ENCODE measurements at regions not wholly inside any gene's neighbourhood (a gene's known extent, or its start where the extent isn't known, plus 50 kb on each side); places are given as distances from the start of the nearest gene placed in this dataset.

DNA sequence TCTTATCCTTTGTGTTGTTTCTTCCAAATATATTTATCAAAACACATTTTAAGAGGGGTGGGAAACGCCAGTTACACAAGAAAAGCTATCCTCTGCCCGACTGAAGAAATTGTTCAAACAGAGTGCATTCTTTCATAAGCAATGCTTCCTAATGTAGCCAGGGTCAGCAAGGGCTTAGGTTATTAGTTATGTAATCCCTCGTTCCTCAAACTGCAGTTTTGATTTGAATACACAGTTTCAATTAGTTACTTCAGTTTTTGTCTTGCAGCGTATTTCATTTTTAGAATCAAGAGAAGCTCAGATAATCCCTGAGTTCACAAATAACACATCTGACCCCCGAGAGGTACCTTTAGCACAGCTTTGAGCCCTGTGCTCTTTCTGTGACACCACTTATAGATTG lies 141.7 kb upstream of the NRIP1 start:
- H3K4me3 ChIP-seq = no peak overlapping the region
- H3K27ac ChIP-seq = peak overlapping the region in 1 of 2 donors; percentile 6
- TF ChIP-seq, protein P1, sequence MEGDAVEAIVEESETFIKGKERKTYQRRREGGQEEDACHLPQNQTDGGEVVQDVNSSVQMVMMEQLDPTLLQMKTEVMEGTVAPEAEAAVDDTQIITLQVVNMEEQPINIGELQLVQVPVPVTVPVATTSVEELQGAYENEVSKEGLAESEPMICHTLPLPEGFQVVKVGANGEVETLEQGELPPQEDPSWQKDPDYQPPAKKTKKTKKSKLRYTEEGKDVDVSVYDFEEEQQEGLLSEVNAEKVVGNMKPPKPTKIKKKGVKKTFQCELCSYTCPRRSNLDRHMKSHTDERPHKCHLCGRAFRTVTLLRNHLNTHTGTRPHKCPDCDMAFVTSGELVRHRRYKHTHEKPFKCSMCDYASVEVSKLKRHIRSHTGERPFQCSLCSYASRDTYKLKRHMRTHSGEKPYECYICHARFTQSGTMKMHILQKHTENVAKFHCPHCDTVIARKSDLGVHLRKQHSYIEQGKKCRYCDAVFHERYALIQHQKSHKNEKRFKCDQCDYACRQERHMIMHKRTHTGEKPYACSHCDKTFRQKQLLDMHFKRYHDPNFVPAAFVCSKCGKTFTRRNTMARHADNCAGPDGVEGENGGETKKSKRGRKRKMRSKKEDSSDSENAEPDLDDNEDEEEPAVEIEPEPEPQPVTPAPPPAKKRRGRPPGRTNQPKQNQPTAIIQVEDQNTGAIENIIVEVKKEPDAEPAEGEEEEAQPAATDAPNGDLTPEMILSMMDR (IDR thresholded peaks at IDR 0.05) = no peak
- no peak for DNase-seq (ENCODE audit: low spot score)

DNA sequence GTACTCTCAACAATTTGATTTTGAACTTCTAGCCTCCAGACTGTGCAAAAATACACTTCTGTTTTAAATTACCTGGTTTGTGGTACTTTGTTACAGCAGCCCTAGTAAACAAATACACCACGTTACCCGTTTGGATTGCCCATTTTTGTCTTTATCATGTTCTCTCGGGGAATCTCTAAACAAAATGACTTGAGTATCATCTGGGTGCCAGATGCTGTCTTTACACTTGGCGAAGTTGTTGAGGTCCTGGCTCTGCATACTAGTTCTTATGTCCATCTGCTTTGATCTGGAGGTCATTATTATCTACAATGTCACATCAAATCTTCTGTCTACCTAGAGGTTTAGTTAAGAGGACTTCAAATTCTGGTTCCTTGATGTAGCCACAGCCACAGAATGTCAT lies 142.4 kb upstream of the NRIP1 start:
- TF ChIP-seq, protein P1 (IDR thresholded peaks at IDR 0.05) = no peak
- Histone ChIP-seq H3K4me3 (no peak overlapping the region), H3K27ac (no peak overlapping the region)
- no peak for DNase-seq (ENCODE audit: low spot score)

DNA sequence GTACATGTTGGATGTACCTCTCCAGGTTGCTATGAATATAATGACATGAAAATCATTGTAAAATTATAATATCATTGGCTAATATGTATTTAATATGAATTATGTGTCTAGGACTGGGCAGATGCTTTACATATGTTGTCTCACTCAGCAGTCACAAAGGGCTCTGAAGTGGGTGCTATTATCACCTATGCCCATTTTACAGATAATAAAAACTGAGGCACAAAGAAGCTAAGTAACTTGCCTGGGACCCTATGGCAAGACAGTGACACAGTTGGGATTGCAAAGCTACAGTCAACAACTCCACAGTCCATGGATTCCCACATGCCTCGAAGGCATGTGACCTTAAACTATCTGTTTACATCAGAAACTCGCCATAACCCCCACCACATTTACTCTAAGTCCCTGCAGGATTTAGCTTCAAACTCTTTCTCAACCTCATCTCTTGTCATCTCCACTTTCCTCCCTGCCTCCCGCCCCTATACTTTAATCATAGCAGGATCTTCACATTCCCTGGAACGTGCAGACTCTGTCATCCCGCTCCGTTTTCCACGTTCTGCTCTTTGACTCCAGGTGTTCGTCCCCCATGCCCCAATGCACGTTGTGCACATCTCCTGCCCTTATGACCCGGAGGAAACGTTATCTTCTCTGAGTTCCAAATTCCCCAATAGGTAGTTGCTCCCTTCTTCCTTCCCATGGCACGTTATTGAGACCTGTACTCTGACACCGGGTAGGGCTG lies 143.0 kb upstream of the NRIP1 start:
- TF ChIP-seq, protein P1 (IDR thresholded peaks at IDR 0.05) = no peak
- H3K4me3 ChIP-seq = no peak overlapping the region
- DNase-seq (ENCODE audit: low spot score) = no peak
- H3K27ac ChIP-seq = no peak overlapping the region

DNA sequence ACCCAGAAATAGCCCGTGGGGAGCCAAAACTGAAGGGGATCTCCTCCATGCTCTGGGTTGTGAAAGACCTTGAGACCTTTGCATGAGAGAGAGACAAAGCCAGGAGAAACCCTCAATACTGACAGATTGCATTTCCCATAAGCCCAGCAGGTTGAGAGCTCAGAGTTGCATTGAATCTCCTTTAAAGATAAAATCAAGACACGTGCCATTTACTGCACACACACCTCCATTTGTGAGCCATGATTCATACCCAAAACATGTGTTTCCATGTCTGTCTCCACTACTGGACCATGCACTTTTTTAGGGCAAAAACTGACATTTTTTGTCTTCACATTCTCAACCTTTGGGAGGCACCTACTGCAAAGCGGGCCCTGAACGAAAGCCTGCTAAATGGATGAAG lies 144.0 kb upstream of the NRIP1 start:
- Histone ChIP-seq H3K27ac (no peak overlapping the region), H3K4me3 (no peak overlapping the region)
- DNase-seq (ENCODE audit: low spot score) = no peak
- TF ChIP-seq, protein P1 (IDR thresholded peaks at IDR 0.05) = no peak

DNA sequence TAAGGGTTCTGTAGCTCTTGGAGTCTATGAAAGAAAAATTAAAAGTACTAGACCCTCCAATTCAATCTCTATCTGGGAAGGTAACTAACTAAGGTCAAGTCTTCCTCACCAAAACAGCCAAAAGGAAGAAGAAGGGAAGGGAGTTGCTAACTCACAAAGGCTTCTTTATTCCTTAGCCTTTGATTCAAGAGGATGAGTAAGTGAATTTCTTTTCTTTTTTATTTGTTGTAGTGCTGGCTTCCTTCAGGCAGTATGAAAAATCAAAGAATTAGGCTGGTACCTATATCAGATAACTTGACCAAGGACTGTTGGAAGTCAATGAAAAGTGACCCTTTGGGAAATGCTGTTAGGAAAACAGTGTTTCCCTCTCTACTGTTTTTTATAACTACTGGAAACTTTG lies 144.4 kb upstream of the NRIP1 start:
- TF ChIP-seq, protein P1 (IDR thresholded peaks at IDR 0.05) = no peak
- no peak for DNase-seq (ENCODE audit: low spot score)
- Histone ChIP-seq H3K27ac (no peak overlapping the region), H3K4me3 (no peak overlapping the region)

DNA sequence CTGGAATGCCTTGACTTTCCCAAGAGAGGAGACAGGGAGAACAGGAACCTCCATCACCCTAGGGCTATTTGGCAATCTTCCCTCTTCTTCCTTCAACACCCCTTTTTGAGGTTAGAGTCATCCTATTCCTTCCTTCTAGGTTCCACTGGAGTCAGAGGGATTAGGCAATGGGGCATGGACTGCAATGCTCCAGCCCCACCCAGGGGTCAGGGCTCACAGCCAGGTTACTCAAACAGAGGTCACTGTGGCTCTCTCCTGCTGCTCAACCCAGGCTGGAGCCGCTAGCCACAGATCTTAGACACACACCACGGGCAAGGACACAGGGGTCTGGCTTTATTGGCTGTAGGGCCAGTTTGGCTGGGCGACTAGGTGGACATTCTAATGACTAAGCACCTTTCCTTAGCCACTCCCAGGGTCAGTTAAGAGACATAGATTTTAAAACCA lies 145.5 kb upstream of the NRIP1 start:
- Histone ChIP-seq H3K4me3 (no peak overlapping the region), H3K27ac (no peak overlapping the region)
- DNase-seq (ENCODE audit: low spot score) = peak; percentile 75
- TF ChIP-seq, protein P1 (IDR thresholded peaks at IDR 0.05) = no peak

DNA sequence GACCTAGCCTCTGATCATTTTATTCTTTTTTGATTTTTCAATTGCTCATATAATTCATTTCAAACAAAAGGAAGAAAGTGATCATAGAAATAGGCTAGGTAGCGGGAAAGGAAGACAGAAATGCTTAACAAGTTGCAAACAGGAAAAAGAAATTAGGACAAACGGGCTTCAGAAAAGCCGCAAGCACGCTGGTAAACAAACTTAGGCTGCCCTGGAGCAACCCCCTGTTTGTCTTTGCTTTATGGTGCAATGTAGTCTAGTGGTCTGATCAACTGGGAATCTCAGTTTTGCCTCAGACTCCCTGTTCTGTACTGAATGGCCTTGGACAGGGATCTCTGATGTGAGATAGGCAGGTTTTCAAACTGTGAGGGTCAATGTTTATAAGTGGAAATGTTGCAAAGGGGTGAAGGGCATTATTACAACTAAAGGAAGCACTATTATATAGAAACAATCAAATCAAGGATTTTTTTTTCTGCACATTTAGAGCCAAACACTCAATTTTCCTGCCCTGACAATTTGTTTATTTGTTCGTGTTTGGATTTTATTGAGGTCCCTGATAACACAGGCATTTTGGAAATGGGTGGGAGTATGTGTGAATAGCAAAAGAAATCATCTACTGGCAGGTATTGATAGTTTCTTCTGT lies 146.8 kb upstream of the NRIP1 start:
- TF ChIP-seq, protein P1 (IDR thresholded peaks at IDR 0.05) = no peak
- H3K27ac ChIP-seq = no peak overlapping the region
- DNase-seq (ENCODE audit: low spot score) = no peak

More for the DNA sequence above, 146.8 kb upstream of the NRIP1 start:
- no peak overlapping the region for H3K4me3 ChIP-seq

All from coronary artery (tissue), 2 donors.